GM12878 (cell line): ENCODE measurements at regions not wholly inside any gene's neighbourhood (a gene's known extent, or its start where the extent isn't known, plus 50 kb on each side); places are given as distances from the start of the nearest gene placed in this dataset.
A peak's percentile ranks its signal among the peaks of the same experiment; 100 is the strongest.

ENCODE experiments used
- ATAC-seq: fragments of 200-7000 bp; cut with Tn5 transposase; 3 replicates; pipeline ENCODE4 v1.9.1; 2020; ENCODE audit warnings: mild to moderate bottlenecking, moderate library complexity
- BruUV-seq: library from RNA; stranded (reverse); fragments of 400-500 nt; replicated peaks from 2 replicates; lab custom pipeline; 2021; lab: Mats Ljungman, UMichigan
- CTCF ChIA-PET: fragments of 300-600 bp; sonication (Branson Sonifier 250); formaldehyde crosslinking; extraction: SDS; loops from one replicate; lab custom pipeline; 2021; ENCODE audit warnings: inconsistent platforms; lab: Yijun Ruan, JAX
- POLR2A ChIA-PET: fragments of 350-600 bp; formaldehyde crosslinking; extraction: SDS; loops from one replicate; lab custom pipeline; 2021; ENCODE audit warnings: inconsistent platforms; lab: Charles Lee
- RAD21 ChIA-PET: fragments of 300-600 bp; sonication (Branson Sonifier 250); formaldehyde crosslinking; loops from one replicate; lab custom pipeline; 2023; ENCODE audit warnings: antibody characterized with exemption; ENCODE audit not compliant: unreplicated experiment; lab: Charles Lee
- SMC1A ChIA-PET: fragments of 300-600 bp; sonication (Branson Sonifier 250); formaldehyde crosslinking; loops from one replicate; lab custom pipeline; 2023; ENCODE audit not compliant: unreplicated experiment, uncharacterized antibody; lab: Charles Lee
- DNase-seq: peaks from one replicate; pipeline ENCODE4 v3.0.0-alpha.2; 2011; ENCODE audit warnings: low read depth, low spot score
- FAIRE-seq: peaks from 3 replicates; lab custom pipeline; 2011; peaks lifted over from hg19 to GRCh38; lab: Jason Lieb, UNC
- H2AFZ ChIP-seq: 2 replicates; pipeline ENCODE4 v1.6.0; 2011; ENCODE audit warnings: low read depth, low read length, control low read depth; ENCODE audit not compliant: control insufficient read depth
- H3K27ac ChIP-seq: 2 replicates; pipeline ENCODE4 v1.5.1; 2011; ENCODE audit warnings: control low read depth; ENCODE audit not compliant: control insufficient read depth, insufficient read depth
- H3K27me3 ChIP-seq, 2 experiments: replicated peaks in 1 of 2; 2 replicates each; pipeline versions ENCODE4 v1.6.0 to v1.6.1; 2011; ENCODE audit warnings: low read length in 1 of 2; ENCODE audit not compliant: control insufficient read depth in 2 of 2, insufficient read depth in 2 of 2
- H3K36me3 ChIP-seq, 2 experiments: 2 replicates each; pipeline ENCODE4 v1.5.1; 2011; ENCODE audit warnings: low read length in 1 of 2; ENCODE audit not compliant: control insufficient read depth in 2 of 2, insufficient read depth in 2 of 2
- H3K4me1 ChIP-seq: 2 replicates; pipeline ENCODE4 v1.6.1; 2011; ENCODE audit warnings: mild to moderate bottlenecking, low read length, moderate library complexity, mixed read lengths; ENCODE audit not compliant: control insufficient read depth, insufficient read depth
- H3K4me2 ChIP-seq: 2 replicates; pipeline ENCODE4 v1.6.0; 2011; ENCODE audit warnings: control low read depth; ENCODE audit not compliant: control insufficient read depth, insufficient read depth
- H3K4me3 ChIP-seq: fragments of 200-600 bp; sonication (generic); 2 replicates; pipeline ENCODE4 v1.5.1; 2016
- H3K79me2 ChIP-seq: 2 replicates; pipeline ENCODE4 v1.6.0; 2011; ENCODE audit warnings: low read length; ENCODE audit not compliant: control insufficient read depth, insufficient read depth
- H3K9ac ChIP-seq: 2 replicates; pipeline ENCODE4 v1.8.0; 2011; ENCODE audit warnings: low read length, control low read depth, mixed read lengths; ENCODE audit not compliant: control insufficient read depth, insufficient read depth
- H3K9me3 ChIP-seq: replicated peaks from 3 replicates; pipeline ENCODE4 v1.5.1; 2011; ENCODE audit warnings: mild to moderate bottlenecking, low read length; ENCODE audit not compliant: control insufficient read depth, insufficient read depth
- H4K20me1 ChIP-seq: 2 replicates; pipeline ENCODE4 v1.6.0; 2011; ENCODE audit not compliant: control insufficient read depth, insufficient read depth
- ATF7 ChIP-seq: fragments of 450-650 bp; IDR thresholded peaks from 2 replicates; pipeline ENCODE4 v1.6.1; 2016; ENCODE audit warnings: low read depth, mild to moderate bottlenecking
- JUNB ChIP-seq: IDR thresholded peaks from 2 replicates; pipeline ENCODE4 v1.6.1; 2016; ENCODE audit warnings: antibody characterized with exemption, mild to moderate bottlenecking
- JUND ChIP-seq: IDR thresholded peaks from 2 replicates; pipeline ENCODE4 v1.6.1; 2012; ENCODE audit warnings: low read depth, mild to moderate bottlenecking, low read length, improper control_type of control experiment, moderate library complexity
- MXI1 ChIP-seq: fragments of 150-350 bp; IDR thresholded peaks from 2 replicates; pipeline ENCODE4 v1.6.1; 2011; ENCODE audit warnings: low read depth, mild to moderate bottlenecking, inconsistent platforms, low read length, improper control_type of control experiment
- MYB ChIP-seq: fragments of 150-350 bp; IDR thresholded peaks from 2 replicates; pipeline ENCODE4 v1.6.1; 2014; ENCODE audit warnings: mild to moderate bottlenecking, low read depth, low read length, borderline replicate concordance
- NFIC ChIP-seq: IDR thresholded peaks from 2 replicates; pipeline ENCODE4 v1.6.1; 2012; ENCODE audit warnings: low read depth, mild to moderate bottlenecking, inconsistent platforms, low read length, moderate library complexity
- YY1 ChIP-seq: IDR thresholded peaks from 2 replicates; pipeline ENCODE4 v1.6.1; 2011; ENCODE audit warnings: low read depth, mild to moderate bottlenecking, low read length
- ZNF274 ChIP-seq: IDR thresholded peaks from one replicate; pipeline ENCODE4 v1.8.0; 2011; ENCODE audit not compliant: insufficient read length, insufficient read depth
- ZNF622 ChIP-seq: fragments of 450-650 bp; IDR thresholded peaks from 2 replicates; pipeline ENCODE4 v1.6.1; 2017; ENCODE audit warnings: mild to moderate bottlenecking, inconsistent platforms
- ZSCAN29 ChIP-seq: fragments of 450-650 bp; IDR thresholded peaks from 2 replicates; pipeline ENCODE4 v1.6.1; 2017; ENCODE audit warnings: mild to moderate bottlenecking, moderate library complexity
- WGBS: methylation state at CpG from one replicate; pipeline ENCODE4 v1.1.6; 2016; ENCODE audit warnings: low lambda C conversion rate; ENCODE audit not compliant: insufficient replicate concordance, insufficient coverage; ENCODE audit errors: missing lambda C conversion rate; 5-methylcytosine and 5-hydroxymethylcytosine counted together
- in situ Hi-C: fragments of 300-500 bp; cut with MboI; formaldehyde crosslinking; loops from 9 replicates; pipeline ENCODE4 v1.14.3; 2018; ENCODE audit warnings: mixed read lengths
- intact Hi-C: fragments of 100-400 bp; cut with micrococcal nuclease; formaldehyde crosslinking; loops from one replicate; pipeline ENCODE4 v1.14.2; 2022; ENCODE audit not compliant: unreplicated experiment
- TF ChIP-seq, protein P1 (sequence below): IDR thresholded peaks from 2 replicates; pipeline ENCODE4 v1.6.1; 2011; ENCODE audit warnings: mild to moderate bottlenecking, low read depth, low read length, moderate library complexity; ENCODE audit not compliant: insufficient replicate concordance
- TF ChIP-seq, protein P2 (sequence below): fragments of 450-650 bp; IDR thresholded peaks from 2 replicates; pipeline ENCODE4 v1.6.1; 2017; ENCODE audit warnings: low read depth, mild to moderate bottlenecking, moderate library complexity
- TF ChIP-seq, protein P3 (sequence below): IDR thresholded peaks from 2 replicates; pipeline ENCODE4 v1.6.1; 2011; ENCODE audit warnings: borderline replicate concordance, low read depth, mild to moderate bottlenecking, moderate library complexity, low read length; ENCODE audit not compliant: insufficient read depth, poor library complexity, severe bottlenecking
- TF ChIP-seq, protein P4 (sequence below): IDR thresholded peaks from 2 replicates; pipeline ENCODE4 v1.6.1; 2012; ENCODE audit warnings: mild to moderate bottlenecking, low read depth, low read length
- TF ChIP-seq, protein P5 (sequence below): IDR thresholded peaks from 2 replicates; pipeline ENCODE4 v1.6.1; 2011; ENCODE audit warnings: low read depth, mild to moderate bottlenecking, low read length, moderate library complexity, borderline replicate concordance; ENCODE audit errors: extremely low read depth

DNA sequence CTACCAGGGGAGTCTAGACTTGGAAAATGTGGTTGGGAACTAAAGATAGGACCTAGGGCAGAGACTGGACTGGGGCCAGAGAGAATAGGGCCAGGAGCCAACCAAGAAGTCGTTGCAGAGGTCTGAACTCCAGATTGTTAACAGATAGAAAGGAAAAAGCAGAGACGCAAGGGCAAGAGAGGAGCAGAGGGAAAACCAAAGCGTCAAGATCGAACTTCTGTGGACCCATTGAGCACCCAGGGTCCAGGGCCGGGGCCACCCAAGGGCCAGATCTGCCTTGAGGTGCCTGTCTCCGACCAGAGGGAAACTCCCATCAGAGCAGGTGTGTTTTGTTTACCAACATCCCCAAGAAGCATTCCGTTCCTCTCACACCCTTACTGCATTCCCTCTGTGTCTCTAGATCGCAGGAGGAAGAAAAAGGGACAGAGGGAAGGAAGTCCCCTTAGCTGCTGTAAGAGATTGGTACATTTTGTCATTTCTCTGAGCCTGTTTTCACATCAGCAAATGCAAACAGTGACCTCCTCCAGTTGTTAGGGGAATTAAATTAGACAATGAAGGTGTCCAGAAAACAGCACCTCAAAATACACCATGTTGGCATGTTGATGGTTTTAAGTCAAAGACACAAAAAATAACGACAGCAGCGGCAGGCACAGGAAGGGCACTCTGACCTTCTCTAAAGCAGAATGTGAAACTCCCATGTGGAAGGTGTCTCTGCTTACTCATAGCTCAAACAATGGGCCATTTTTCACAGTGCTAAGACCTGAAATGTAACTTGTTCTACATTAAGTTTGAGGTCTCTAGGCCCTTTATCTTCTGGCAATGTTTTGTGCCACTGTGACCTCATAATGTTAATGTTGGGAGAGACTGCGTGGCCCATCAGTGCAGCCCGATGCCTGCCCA, 105.8 kb upstream of the RAB4A start:
- Histone ChIP-seq H3K4me1 (no peaks in the 10 kb centered on the region; the same call in 1 of the 2 replicates), H3K36me3 (no peaks in the 10 kb centered on the region), H2AFZ (no peak overlapping the region), H4K20me1 (no peaks in the 10 kb centered on the region), H3K4me2 (no peak overlapping the region), H3K9ac (no peak overlapping the region), H3K4me3 (no peak overlapping the region), H3K27me3 (no peaks in the 10 kb centered on the region; a peak in 1 of 4 replicates), H3K9me3 (no peaks in the 10 kb centered on the region), H3K79me2 (no peaks in the 10 kb centered on the region), H3K27ac (no peak overlapping the region)
- in situ Hi-C loops = no loop called here
- intact Hi-C loops = no loop called here
- POLR2A ChIA-PET = no interaction called here
- SMC1A ChIA-PET = no interaction called here
- CTCF ChIA-PET = no interaction called here
- FAIRE-seq (no peak), DNase-seq (no peak), ATAC-seq (peak; percentile 74)
- WGBS = 41% methylated on average over 12 of the region's 12 CpGs
- no TSS peak for BruUV-seq
- RAD21 ChIA-PET = no interaction called here
- TF ChIP-seq ATF7 (no peak), NFIC (no peak), ZSCAN29 (no peak), JUND (no peak), MYB (no peak), MXI1 (no peak), ZNF274 (no peak), YY1 (no peak), JUNB (no peak), ZNF622 (no peak)
- TF ChIP-seq, protein P1, sequence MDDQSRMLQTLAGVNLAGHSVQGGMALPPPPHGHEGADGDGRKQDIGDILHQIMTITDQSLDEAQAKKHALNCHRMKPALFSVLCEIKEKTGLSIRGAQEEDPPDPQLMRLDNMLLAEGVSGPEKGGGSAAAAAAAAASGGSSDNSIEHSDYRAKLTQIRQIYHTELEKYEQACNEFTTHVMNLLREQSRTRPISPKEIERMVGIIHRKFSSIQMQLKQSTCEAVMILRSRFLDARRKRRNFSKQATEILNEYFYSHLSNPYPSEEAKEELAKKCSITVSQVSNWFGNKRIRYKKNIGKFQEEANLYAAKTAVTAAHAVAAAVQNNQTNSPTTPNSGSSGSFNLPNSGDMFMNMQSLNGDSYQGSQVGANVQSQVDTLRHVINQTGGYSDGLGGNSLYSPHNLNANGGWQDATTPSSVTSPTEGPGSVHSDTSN = no peak
- TF ChIP-seq, protein P2, sequence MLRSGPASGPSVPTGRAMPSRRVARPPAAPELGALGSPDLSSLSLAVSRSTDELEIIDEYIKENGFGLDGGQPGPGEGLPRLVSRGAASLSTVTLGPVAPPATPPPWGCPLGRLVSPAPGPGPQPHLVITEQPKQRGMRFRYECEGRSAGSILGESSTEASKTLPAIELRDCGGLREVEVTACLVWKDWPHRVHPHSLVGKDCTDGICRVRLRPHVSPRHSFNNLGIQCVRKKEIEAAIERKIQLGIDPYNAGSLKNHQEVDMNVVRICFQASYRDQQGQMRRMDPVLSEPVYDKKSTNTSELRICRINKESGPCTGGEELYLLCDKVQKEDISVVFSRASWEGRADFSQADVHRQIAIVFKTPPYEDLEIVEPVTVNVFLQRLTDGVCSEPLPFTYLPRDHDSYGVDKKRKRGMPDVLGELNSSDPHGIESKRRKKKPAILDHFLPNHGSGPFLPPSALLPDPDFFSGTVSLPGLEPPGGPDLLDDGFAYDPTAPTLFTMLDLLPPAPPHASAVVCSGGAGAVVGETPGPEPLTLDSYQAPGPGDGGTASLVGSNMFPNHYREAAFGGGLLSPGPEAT = no peak
- TF ChIP-seq, protein P3, sequence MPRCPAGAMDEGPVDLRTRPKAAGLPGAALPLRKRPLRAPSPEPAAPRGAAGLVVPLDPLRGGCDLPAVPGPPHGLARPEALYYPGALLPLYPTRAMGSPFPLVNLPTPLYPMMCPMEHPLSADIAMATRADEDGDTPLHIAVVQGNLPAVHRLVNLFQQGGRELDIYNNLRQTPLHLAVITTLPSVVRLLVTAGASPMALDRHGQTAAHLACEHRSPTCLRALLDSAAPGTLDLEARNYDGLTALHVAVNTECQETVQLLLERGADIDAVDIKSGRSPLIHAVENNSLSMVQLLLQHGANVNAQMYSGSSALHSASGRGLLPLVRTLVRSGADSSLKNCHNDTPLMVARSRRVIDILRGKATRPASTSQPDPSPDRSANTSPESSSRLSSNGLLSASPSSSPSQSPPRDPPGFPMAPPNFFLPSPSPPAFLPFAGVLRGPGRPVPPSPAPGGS = no peak
- TF ChIP-seq, protein P4, sequence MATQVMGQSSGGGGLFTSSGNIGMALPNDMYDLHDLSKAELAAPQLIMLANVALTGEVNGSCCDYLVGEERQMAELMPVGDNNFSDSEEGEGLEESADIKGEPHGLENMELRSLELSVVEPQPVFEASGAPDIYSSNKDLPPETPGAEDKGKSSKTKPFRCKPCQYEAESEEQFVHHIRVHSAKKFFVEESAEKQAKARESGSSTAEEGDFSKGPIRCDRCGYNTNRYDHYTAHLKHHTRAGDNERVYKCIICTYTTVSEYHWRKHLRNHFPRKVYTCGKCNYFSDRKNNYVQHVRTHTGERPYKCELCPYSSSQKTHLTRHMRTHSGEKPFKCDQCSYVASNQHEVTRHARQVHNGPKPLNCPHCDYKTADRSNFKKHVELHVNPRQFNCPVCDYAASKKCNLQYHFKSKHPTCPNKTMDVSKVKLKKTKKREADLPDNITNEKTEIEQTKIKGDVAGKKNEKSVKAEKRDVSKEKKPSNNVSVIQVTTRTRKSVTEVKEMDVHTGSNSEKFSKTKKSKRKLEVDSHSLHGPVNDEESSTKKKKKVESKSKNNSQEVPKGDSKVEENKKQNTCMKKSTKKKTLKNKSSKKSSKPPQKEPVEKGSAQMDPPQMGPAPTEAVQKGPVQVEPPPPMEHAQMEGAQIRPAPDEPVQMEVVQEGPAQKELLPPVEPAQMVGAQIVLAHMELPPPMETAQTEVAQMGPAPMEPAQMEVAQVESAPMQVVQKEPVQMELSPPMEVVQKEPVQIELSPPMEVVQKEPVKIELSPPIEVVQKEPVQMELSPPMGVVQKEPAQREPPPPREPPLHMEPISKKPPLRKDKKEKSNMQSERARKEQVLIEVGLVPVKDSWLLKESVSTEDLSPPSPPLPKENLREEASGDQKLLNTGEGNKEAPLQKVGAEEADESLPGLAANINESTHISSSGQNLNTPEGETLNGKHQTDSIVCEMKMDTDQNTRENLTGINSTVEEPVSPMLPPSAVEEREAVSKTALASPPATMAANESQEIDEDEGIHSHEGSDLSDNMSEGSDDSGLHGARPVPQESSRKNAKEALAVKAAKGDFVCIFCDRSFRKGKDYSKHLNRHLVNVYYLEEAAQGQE = no peak
- TF ChIP-seq, protein P5, sequence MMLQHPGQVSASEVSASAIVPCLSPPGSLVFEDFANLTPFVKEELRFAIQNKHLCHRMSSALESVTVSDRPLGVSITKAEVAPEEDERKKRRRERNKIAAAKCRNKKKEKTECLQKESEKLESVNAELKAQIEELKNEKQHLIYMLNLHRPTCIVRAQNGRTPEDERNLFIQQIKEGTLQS = no peak
